OCI-LY3 (cell line): ENCODE measurements at regions not wholly inside any gene's neighbourhood (a gene's known extent, or its start where the extent isn't known, plus 50 kb on each side); places are given as distances from the start of the nearest gene placed in this dataset.

ENCODE experiments used
- EZH2phosphoT487 ChIP-seq: fragments of 200-600 bp; shearing (Covaris generic); IDR thresholded peaks from 2 replicates; pipeline ENCODE4 v1.6.1; 2018; ENCODE audit warnings: antibody characterized with exemption, mixed run types, low read depth
- TF ChIP-seq, protein P1 (sequence below): fragments of 200-600, 300-600 bp; sonication (generic); IDR thresholded peaks from 2 replicates; pipeline ENCODE4 v1.5.1; 2014; ENCODE audit warnings: antibody characterized with exemption, low read length, low read depth

DNA sequence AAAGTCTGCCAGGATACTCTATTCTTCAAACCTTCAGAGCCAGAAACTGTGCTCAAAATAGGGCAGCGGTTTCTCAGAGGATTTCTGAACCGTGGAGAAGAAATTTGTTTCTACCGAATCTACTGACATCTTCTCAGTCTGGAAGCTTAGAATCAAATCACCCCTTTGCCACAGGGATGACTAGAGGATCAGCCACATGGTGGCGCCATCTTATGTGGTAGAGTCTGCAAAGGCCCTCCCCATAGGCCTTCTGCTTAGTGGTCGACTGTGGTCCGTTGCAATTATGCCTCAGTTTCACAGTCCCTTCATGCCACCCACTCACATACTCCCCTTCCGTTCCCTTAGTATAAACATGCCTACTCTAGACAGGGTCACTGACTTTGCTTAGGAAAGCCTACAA is 680.7 kb upstream of the SPANXN1 start:
- TF ChIP-seq, protein P1, sequence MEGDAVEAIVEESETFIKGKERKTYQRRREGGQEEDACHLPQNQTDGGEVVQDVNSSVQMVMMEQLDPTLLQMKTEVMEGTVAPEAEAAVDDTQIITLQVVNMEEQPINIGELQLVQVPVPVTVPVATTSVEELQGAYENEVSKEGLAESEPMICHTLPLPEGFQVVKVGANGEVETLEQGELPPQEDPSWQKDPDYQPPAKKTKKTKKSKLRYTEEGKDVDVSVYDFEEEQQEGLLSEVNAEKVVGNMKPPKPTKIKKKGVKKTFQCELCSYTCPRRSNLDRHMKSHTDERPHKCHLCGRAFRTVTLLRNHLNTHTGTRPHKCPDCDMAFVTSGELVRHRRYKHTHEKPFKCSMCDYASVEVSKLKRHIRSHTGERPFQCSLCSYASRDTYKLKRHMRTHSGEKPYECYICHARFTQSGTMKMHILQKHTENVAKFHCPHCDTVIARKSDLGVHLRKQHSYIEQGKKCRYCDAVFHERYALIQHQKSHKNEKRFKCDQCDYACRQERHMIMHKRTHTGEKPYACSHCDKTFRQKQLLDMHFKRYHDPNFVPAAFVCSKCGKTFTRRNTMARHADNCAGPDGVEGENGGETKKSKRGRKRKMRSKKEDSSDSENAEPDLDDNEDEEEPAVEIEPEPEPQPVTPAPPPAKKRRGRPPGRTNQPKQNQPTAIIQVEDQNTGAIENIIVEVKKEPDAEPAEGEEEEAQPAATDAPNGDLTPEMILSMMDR = peak; percentile 47
- no peak for TF ChIP-seq EZH2phosphoT487
